Fibroblast of skin of right quadriceps (primary cell): ENCODE measurements at regions not wholly inside any gene's neighbourhood (a gene's known extent, or its start where the extent isn't known, plus 50 kb on each side); places are given as distances from the start of the nearest gene placed in this dataset.

Experiments used
- DNase-seq: peaks from one replicate; pipeline ENCODE4 v3.0.0-alpha.2; 2013

DNA sequence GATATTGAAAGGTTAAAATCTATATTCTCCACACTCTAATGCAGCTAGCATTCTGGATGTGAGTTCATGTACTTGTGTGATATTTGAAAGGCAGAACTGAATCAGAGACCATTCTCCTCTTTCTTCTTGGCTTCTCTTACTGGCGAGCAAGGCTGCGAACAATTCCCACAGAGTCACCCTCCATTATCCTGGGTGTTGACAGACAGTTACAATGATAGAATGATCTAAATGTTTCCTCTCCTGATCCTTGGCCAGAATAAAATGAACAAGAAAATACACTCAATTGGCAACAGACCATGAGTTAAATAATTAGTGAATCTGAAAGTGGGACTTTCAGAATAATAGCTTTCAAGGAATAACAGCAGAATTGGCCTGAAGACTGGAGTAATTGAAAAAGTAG is 342.8 kb downstream of the RAPGEF2 start:
- peak; percentile 13 for DNase-seq

DNA sequence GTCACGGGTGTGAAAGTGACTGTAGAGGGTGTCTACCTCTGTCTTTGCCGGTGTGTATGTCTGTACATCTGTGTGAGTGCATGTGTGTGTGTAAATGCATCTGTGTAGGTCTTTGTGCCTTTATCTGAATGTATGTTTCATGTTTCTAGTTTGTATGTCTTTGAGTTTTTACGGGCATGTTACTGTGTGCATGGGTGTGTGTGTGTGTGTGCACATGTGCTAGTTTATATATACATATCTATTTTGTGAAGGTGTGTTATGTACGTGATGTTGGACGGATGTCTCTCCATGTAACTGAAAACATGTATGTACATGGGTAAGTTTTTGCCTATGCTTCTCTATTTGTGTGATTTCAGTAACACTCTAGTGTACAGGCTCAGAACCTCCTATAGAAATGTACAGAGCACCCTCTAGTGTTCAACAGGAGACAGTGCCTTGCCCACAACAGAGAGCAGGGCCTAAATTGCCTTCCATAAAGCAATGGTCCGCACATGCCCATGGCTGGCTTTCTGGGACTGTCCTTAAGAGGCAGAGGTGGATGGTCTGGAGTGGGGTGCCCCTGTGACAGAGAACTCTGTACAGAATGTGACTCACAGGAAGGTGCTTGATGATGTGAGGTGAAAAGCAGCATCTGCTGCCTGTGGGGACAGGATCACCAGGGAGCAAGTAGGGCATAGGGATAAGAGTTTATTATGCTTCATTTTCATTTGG is 343.5 kb downstream of the RAPGEF2 start:
- DNase-seq: peak; percentile 78

GRCh38 chr4:159447296-159447695 is 344.4 kb downstream of the RAPGEF2 start:
- DNase-seq: no peak

- peak; percentile 30 for DNase-seq
Observed at GRCh38 chr4:159451006-159451405, 348.1 kb downstream of the RAPGEF2 start.

- peak; percentile 48 for DNase-seq
Observed at GRCh38 chr4:159455675-159456237, 352.9 kb downstream of the RAPGEF2 start.

DNA sequence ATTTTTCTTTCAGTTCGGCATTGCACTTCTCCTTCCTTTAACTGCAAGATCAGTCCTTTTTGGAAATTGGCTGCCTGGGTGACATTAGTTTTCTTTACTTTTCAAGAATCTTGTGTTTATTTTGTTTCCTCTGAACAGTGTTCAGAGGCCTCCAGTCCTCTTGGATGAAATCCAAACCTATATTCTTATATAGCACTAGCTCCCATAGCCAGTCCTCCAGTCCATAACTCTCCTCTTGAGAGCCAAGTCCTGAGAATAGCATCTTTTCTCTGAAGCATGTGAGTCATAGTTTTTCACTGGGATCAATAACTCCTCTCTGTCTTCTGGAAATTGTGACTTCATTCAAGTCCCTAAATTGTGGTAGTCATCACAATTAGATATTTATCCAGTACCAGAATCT is 357.5 kb downstream of the RAPGEF2 start:
- DNase-seq: no peak

DNA sequence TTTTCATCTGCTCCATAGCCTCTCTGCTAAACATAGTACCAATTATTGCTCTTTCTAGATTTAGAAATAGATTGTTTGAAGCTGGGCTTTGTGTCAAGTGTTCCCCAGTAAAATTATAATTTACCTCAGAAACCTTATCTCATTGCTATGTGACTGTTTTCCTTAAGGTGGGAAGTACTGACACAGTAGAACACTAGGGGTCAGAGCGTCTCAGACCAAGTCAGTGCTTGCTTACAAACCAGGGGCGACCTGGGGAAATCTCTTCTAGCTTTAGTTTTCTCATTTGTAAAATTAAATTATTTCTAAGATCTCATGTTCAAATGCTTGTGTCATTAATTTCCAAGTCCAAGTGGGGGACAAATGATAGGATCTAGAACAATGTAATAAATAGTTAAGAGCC is 360.4 kb downstream of the RAPGEF2 start:
- DNase-seq: no peak

DNA sequence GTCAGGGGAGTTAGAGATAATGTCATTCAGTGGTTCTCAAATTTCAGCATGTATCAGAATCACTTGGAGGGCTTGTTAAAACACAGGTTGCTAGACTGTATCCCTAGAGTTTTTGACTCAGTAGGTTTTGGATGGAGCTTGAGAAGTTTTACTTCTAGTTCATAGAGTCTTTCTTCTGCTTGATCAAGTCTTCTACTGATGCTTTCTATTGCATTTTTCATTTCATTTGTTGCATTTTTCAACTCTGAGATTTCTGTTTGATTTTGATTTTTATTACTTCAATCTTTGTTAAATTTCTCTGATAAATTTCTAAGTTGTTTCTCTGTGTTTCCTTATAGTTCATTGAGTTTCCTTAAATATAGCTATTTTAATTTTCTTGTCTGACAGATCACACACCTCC is 361.4 kb downstream of the RAPGEF2 start:
- no peak for DNase-seq

DNA sequence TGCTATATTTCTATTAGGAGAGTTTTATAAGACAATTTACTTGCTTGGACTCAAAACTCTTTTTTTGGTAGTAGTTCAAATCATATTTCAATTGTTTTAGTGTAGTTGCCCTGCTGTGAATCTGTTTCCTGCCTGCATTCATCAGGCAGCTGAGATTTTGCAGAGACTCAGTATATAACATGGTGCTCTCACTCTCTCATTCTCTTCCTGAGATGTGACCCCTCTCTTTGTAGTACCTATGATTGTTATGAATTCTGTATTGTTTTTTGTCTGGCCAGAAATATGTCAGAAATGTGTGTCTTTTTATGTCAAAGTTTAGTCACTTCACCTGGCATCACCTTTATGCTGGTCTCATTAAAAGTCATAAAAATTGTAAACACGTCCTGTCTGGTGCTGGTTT is 374.0 kb downstream of the RAPGEF2 start:
- DNase-seq: no peak

- DNase-seq: no peak
Observed at GRCh38 chr4:159480826-159481225, 377.9 kb downstream of the RAPGEF2 start.

- no peak for DNase-seq
Observed at GRCh38 chr4:159481936-159482335, 379.1 kb downstream of the RAPGEF2 start.

- no peak for DNase-seq
Observed at GRCh38 chr4:159483110-159483781, 380.4 kb downstream of the RAPGEF2 start.

DNA sequence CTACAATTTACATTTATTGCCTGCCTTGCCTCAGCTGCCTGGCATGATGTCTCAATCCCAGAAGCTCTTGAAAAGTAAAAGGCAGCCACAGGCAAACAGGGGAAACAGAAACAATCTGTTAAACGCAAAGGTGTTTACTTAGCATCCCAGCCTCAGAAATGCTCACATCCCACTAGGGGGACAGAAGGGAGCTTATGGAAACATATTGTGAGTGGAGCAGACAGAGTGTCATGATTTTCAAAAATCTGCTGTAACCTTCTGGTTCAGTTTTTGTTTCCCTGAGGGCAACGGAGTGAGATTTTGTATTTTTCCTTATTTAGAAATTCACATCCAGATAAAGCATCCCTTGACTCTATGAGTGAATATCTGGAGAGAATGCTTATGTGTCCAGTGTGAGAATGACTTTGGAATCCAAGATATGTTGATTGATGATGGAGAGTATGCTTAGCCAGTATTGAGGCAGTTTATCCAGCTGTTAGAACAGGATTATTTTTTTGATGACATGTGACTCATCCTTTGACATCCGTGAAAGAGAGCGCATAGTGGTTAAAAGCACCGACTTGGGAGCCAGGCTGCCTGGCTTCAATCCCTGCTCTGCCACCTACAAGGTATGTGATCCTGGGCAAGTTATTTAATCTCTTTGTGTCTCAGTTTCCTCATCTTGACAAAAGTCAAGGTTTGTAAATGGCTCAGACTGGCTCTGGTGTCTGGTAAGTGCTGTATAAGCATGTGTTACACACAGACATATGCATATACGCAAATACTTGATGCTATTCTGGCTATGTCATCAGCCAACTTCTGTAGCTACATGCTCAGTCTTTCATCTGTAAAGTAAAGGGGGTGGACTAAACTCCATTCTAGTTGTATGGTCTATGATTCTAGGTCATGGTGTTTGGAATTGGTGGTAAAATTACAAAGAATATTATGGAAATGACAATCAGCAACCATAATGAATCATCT is 381.2 kb downstream of the RAPGEF2 start:
- DNase-seq: no peak

DNA sequence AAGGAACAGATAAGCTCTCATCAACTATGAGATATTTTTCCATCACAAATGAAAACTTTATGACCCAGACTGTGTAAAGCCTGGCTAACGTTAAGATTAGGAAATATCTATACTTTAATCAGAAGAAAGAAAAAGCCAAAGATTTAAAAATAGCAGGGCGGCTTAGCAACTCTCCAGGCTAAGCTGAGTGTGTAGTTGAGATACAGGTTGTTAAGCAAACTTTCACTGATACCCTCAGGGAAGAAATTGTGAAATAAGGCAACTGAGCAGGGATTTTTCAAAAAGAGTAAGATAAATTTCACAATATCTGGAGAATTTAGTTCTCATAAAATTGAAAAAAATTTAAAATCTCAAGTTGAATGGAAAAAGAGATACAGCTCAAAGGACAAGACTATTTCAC is 382.0 kb downstream of the RAPGEF2 start:
- no peak for DNase-seq

DNA sequence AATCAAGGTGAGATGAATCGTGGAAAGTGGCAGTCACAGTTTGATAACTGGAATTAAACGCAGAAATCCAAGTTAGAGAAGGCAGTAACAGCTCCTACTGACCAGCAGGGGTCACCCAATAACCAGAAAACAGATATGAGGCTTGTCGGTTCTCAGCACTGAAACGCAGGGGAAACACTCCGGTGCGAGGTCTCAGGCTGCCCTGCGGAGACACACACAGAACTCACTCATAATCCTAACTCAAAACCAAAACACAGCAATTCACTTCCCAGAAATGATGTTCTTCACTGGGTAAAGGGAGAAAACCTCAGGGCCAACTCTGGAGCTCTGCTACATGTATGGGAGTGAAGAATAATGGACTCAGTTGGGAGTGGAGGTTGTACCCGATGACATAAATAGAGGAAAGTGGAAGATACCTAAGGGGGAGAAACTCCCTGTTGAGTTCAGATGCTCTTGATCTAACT is 384.4 kb downstream of the RAPGEF2 start:
- peak; percentile 75 for DNase-seq

DNA sequence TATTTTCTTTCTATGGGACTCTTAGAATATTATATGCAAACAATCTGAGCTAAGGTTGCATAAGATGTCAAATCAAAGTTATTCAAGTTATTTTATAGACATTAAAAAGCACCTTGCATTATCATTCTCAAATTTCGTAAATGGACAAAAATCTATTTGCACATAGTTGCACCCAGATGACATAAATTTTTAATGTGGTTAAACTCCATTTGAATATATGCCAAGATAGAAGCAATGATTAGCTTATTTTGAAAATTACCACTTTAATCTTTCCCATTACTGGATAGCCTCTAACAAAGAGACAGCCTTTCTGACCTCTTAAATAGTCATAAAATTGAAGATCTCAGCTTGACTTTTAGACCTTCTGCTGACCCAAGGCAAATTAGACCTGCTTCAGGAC is 386.8 kb downstream of the RAPGEF2 start:
- DNase-seq: no peak

GRCh38 chr4:159495515-159496236 is 392.8 kb downstream of the RAPGEF2 start:
- peak; percentile 43 for DNase-seq

DNA sequence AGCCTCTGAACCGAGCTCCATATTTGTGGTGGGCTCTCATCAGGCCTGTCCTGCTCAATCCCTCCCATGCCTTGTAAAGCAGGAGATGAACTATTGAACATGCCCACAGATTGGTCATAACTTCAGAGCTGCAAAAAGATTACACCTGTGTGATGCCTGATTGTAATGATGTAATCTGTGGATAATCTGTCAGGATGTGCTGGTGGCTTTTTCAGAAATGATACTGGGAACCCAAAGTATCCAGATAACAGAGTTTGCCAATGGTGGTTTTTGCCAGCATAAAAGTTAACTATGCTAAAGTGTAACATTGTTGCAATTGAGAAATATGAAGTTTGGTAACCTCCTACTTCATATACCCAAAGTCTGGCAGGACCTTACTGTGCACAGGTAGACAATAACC is 393.4 kb downstream of the RAPGEF2 start:
- no peak for DNase-seq

- no peak for DNase-seq
Observed at GRCh38 chr4:159497936-159498335, 395.1 kb downstream of the RAPGEF2 start.

GRCh38 chr4:159498446-159499115 is 395.7 kb downstream of the RAPGEF2 start:
- DNase-seq: no peak

GRCh38 chr4:159500861-159501260 is 398.0 kb downstream of the RAPGEF2 start:
- DNase-seq: no peak
